Heart right ventricle (tissue), 16 donors: ENCODE measurements at regions not wholly inside any gene's neighbourhood (a gene's known extent, or its start where the extent isn't known, plus 50 kb on each side); places are given as distances from the start of the nearest gene placed in this dataset.
"Not testable (repeated sequence)": the region's sequence is repeated elsewhere in the genome, so short reads cannot be mapped to it uniquely, and the experiment has no call there.

Source experiments
- ATAC-seq, 8 donors: fragments of 200-7000 bp; cut with Tn5 transposase; one replicate each; pipeline ENCODE4 v1.9.1; 2020; ENCODE audit warnings: mild to moderate bottlenecking in 8 of 8, moderate library complexity in 8 of 8, moderate number of reproducible peaks in 1 of 8
- DNase-seq, 2 donors: peaks; one replicate each; pipeline ENCODE4 v3.0.0-alpha.2; 2020
- H3K27ac ChIP-seq, 10 donors: fragments of 200-600 bp; sonication (generic) in 2 of 10; one replicate each; pipeline versions ENCODE4 v1.5.0 to v1.8.0; 2020 to 2022; ENCODE audit warnings: mild to moderate bottlenecking in 3 of 10
- H3K27me3 ChIP-seq, 7 donors: fragments of 200-600 bp; one replicate each; pipeline ENCODE4 v1.8.0; 2021 to 2022; ENCODE audit warnings: mild to moderate bottlenecking in 2 of 7
- H3K36me3 ChIP-seq, 9 donors: fragments of 200-600 bp; sonication (generic) in 1 of 9; one replicate each; pipeline versions ENCODE4 v1.5.0 to v1.8.0; 2020 to 2022; ENCODE audit warnings: mild to moderate bottlenecking in 2 of 9
- H3K4me1 ChIP-seq, 9 donors: fragments of 200-600 bp; sonication (generic) in 1 of 9; one replicate each; pipeline versions ENCODE4 v1.5.0 to v1.8.0; 2020 to 2022; ENCODE audit warnings: mild to moderate bottlenecking in 4 of 9
- H3K4me3 ChIP-seq, 10 donors: fragments of 200-600 bp; sonication (generic) in 2 of 10; one replicate each; pipeline versions ENCODE4 v1.5.0 to v1.8.0; 2020 to 2022; ENCODE audit warnings: mild to moderate bottlenecking in 7 of 10, moderate library complexity in 2 of 10
- H3K9me3 ChIP-seq, 11 donors: fragments of 200-600 bp in 10 of 11; sonication (generic) in 2 of 11; one replicate each; pipeline versions ENCODE4 v1.5.0 to v1.8.0; 2013 to 2022; ENCODE audit warnings: mild to moderate bottlenecking in 2 of 11, control low read depth in 1 of 11, moderate library complexity in 1 of 11
- WGBS, 2 donors: extraction: QIAGEN DNeasy Blood & Tissue Kit; methylation state at CpG; one replicate each; pipeline ENCODE4 v1.1.7; 2013; ENCODE audit warnings: inconsistent platforms in 1 of 2; 5-methylcytosine and 5-hydroxymethylcytosine counted together
- intact Hi-C, 10 donors: fragments of 100-400 bp; cut with DNase I; formaldehyde crosslinking; loops; one replicate each; pipeline versions ENCODE4 v1.11.1 to v1.14.2; 2022
- TF ChIP-seq, protein P1 (sequence below), 9 donors: fragments of 200-600 bp; sonication (generic) in 2 of 9; IDR thresholded peaks; one replicate each; pipeline versions ENCODE4 v1.5.0 to v1.8.0; 2021 to 2022; ENCODE audit warnings: antibody characterized with exemption in 9 of 9, mild to moderate bottlenecking in 5 of 9, moderate library complexity in 1 of 9
- donor health status: Arrhythmogenic right ventricular cardiomyopathy.
- donor health status: ischemic (EF 13 %, LVEDD 7.1; RV severe dilation, severe dysfunction).
- donor health status: healthy with polysubstance abuse.
- donor health status: DM: no; HTN: yes; CAD: no.
- donor health status: DM: no; HTN: no; CAD: no.
- donor health status: ischemic (EF 25% LVEDD 6.9; RV normal size, moderate dysfunction).
- donor health status: ischemic (EF 25% LVEDD 5.7; RV mildly dilated, moderate dysfunction).
- donor health status: healthy.
- donor health status: DM: yes; HTN: yes; CAD: no.
- donor health status: Ischemic cardiomyopathy.
- donor health status: ischemic (EF 35%, LVEDD 5.7; RV mildly dilated, moderate dysfunction).
- donor health status: nonischemic (EF 11% LVEDD 7.7; RV severe dilation, severe dysfunction).
- donor health status: DM: yes; HTN: yes; CAD: no.
- donor health status: PGD.
- donor health status: ischemic (EF 29% LVEDD 5.4; RV normal size, mild dysfunction).
- donor health status: nonischemic (EF 23%, LVEDD 6.1; RV moderate dilation, normal function).

DNA sequence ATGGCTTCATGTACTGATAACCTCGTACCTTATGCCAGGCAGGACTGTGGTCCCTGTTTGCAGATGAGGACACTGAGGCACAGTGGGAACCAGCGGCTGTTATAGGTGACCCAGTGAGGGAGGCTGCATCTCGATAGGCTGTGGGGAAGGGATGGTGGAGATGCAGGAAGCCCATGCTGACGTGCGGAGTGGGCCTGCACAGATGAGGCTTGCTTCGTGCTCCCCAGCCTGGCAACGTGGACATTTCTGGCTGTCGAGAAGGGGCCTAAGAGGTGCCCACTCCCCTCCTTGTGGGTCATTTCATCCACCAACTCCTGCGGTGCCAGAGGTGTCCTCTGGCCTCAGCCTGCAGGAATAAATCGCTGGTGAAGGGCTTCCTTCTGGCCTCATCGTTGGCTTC lies 107.4 kb downstream of the SLC25A47 start:
- Histone ChIP-seq H3K9me3 (no peaks in the 10 kb centered on the region), H3K27me3 (no peaks in the 10 kb centered on the region), H3K36me3 (peaks cover 0 to 4% (median 0%) of the 10 kb centered on the region in 9 donors), H3K4me3 (no peak overlapping the region), H3K27ac (no peak overlapping the region), H3K4me1 (peaks cover 0 to 21% (median 0%) of the 10 kb centered on the region in 9 donors)
- ATAC-seq (no peak), DNase-seq (no peak)
- intact Hi-C loops: no loop called here
- WGBS, 2 donors: 93 to 97% methylated on average over 11 of the region's 11 CpGs
- TF ChIP-seq, protein P1, sequence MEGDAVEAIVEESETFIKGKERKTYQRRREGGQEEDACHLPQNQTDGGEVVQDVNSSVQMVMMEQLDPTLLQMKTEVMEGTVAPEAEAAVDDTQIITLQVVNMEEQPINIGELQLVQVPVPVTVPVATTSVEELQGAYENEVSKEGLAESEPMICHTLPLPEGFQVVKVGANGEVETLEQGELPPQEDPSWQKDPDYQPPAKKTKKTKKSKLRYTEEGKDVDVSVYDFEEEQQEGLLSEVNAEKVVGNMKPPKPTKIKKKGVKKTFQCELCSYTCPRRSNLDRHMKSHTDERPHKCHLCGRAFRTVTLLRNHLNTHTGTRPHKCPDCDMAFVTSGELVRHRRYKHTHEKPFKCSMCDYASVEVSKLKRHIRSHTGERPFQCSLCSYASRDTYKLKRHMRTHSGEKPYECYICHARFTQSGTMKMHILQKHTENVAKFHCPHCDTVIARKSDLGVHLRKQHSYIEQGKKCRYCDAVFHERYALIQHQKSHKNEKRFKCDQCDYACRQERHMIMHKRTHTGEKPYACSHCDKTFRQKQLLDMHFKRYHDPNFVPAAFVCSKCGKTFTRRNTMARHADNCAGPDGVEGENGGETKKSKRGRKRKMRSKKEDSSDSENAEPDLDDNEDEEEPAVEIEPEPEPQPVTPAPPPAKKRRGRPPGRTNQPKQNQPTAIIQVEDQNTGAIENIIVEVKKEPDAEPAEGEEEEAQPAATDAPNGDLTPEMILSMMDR (IDR thresholded peaks at IDR 0.05): no peak

DNA sequence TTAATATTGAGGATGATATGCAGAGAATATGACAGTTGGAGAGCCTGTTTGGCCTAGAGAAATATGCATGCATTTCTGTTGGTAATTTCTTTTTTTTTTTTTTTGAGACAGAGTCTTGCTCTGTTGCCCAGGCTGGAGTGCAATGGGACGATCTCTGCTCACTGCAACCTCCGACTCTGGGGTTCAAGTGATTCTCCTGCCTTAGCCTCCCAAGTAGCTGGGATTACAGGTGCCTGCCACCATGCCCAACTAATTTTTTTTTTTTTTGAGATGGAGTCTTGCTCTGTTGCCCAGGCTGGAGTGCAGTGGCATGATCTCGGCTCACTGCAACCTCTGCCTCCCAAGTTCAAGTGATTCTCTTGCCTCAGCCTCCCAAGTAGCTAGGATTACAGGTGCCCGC lies 108.3 kb downstream of the SLC25A47 start:
- H3K36me3 ChIP-seq, H3K27ac ChIP-seq, H3K27me3 ChIP-seq, H3K9me3 ChIP-seq, DNase-seq, H3K4me3 ChIP-seq, ATAC-seq, intact Hi-C loops: not testable (repeated sequence)
- H3K4me1 ChIP-seq: peaks cover 0 to 21% (median 0%) of the 10 kb centered on the region in 9 donors
- 95 to 99% methylated on average over 4 of the region's 4 CpGs for WGBS, 2 donors

DNA sequence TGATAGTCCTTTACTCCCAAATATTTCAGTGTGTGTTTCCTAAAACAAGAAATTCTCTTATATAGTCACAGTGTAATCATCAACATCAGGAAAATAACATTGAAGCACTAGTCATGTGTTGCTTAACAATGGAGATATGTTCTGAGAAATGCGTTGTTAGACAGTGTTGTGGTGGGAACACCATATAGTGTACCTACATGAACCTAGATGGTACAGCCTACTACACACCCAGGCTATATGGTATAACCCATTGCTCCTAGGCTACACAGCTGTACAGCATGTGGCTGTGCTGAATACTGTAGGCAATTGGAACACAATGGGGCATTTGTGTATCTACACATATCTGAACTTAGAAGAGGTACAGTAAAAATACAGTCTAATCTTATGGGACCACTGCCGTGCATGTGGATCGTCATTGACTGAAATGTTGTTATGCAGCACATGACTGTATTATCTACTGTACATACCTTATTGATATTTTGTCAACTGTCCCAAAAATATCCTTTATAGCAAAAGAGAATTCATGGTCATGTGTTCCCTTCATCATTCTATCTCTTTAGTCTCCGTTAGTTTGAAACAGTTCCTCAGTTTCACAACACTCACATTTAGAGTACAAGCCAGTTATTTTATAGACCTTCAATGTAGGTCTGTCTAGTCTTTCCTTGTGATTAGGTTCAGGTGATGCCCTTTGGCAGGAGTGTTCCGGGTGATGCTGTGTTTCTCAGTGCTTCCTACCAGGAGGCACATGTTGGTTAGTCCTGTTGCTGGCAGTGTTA lies 109.7 kb downstream of the SLC25A47 start:
- WGBS, 2 donors: 89% methylated on average over 5 of the region's 5 CpGs
- DNase-seq (no peak), ATAC-seq (no peak)
- H3K27me3 ChIP-seq: no peaks in the 10 kb centered on the region
- no peak overlapping the region for H3K4me3 ChIP-seq
- peaks cover 0 to 4% (median 0%) of the 10 kb centered on the region in 9 donors for H3K36me3 ChIP-seq
- peaks cover 0 to 21% (median 0%) of the 10 kb centered on the region in 9 donors for H3K4me1 ChIP-seq
- H3K27ac ChIP-seq: no peak overlapping the region
- H3K9me3 ChIP-seq: no peaks in the 10 kb centered on the region
- intact Hi-C loops: no loop called here
- TF ChIP-seq, protein P1 (IDR thresholded peaks at IDR 0.05): no peak

DNA sequence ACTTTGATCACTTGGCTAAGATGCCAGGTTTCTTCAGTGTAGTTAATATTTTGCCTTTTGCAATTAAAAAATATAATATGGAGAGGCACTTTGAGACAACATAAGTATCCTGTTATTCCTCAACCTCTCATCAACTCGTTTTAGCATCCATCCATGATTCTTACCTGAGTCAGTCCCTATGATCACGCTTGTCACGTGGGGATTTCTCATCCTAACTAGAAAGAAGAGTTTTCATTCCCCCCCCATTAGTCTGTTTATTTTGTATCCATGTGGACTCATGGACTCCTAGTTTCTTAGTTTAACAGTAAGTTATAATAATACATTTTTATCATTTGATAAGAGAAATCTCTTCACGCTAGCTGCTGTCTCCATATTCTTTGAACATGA lies 110.3 kb downstream of the SLC25A47 start:
- ATAC-seq (no peak), DNase-seq (no peak)
- Histone ChIP-seq H3K27ac (no peak overlapping the region), H3K9me3 (no peaks in the 10 kb centered on the region), H3K4me1 (peaks cover 0 to 21% (median 0%) of the 10 kb centered on the region in 9 donors), H3K4me3 (no peak overlapping the region), H3K36me3 (peaks cover 0 to 4% (median 0%) of the 10 kb centered on the region in 9 donors), H3K27me3 (no peaks in the 10 kb centered on the region)
- 80 to 89% methylated on average over 4 of the region's 4 CpGs for WGBS, 2 donors
- TF ChIP-seq, protein P1 (IDR thresholded peaks at IDR 0.05): no peak
- intact Hi-C loops: no loop called here

DNA sequence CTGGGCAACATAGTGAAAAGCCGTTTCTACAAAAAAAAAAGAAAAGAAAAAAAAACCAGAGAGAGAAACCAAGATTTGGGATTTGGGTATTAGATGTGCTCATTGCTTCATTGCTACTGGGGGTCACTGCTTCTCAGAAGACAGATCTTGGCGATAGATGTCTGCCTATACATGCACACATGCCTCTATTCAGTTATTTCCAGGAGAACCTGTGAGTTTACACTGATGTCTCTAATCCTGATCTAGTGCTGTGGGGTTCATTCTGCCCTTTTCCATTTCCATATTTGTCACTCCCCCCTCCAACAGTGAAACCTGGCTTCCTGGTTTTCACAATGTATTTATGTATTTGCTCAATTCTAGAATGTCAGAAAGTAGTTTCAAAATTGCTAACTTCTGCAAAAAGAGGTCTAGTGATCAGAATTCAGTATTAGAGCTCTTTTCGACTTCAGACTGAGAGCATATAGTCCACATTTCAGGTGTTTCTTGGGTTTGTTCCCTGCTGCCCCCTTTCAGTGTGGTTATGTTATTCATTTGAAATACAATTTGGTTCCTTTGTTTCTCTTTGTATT lies 111.0 kb downstream of the SLC25A47 start:
- H3K4me3 ChIP-seq: no peak overlapping the region
- peaks cover 0 to 3% (median 0%) of the 10 kb centered on the region in 9 donors for H3K36me3 ChIP-seq
- DNase-seq (no peak), ATAC-seq (no peak)
- H3K27ac ChIP-seq: peak overlapping the region in 1 of 10 donors; percentile 18
- no peaks in the 10 kb centered on the region for H3K27me3 ChIP-seq
- TF ChIP-seq, protein P1 (IDR thresholded peaks at IDR 0.05): no peak
- peaks cover 0 to 22% (median 0%) of the 10 kb centered on the region in 9 donors for H3K4me1 ChIP-seq
- no peaks in the 10 kb centered on the region for H3K9me3 ChIP-seq
- intact Hi-C loops: no loop called here
- 83 to 85% methylated on average over 3 of the region's 3 CpGs for WGBS, 2 donors
